Right lobe of liver (tissue), 6 donors: ENCODE measurements at regions not wholly inside any gene's neighbourhood (a gene's known extent, or its start where the extent isn't known, plus 50 kb on each side); places are given as distances from the start of the nearest gene placed in this dataset.

Experiments
- ATAC-seq, 4 donors: fragments of 200-7000 bp; cut with Tn5 transposase; one replicate each; pipeline ENCODE4 v1.9.1; 2020; ENCODE audit warnings: mild to moderate bottlenecking in 4 of 4, moderate library complexity in 4 of 4
- DNase-seq, 3 donors: peaks; one replicate each; pipeline ENCODE4 v3.0.0-alpha.2; 2020
- H3K27ac ChIP-seq, 3 donors: fragments of 200-600 bp; one replicate each; pipeline ENCODE4 v1.8.0; 2022
- H3K27me3 ChIP-seq, 2 donors: fragments of 200-600 bp; one replicate each; pipeline ENCODE4 v1.8.0; 2022
- H3K36me3 ChIP-seq, 4 donors: fragments of 200-600 bp; sonication (generic) in 1 of 4; one replicate each; pipeline versions ENCODE4 v1.5.1 to v1.8.0; 2017 to 2022; ENCODE audit warnings: control low read depth in 1 of 4
- H3K4me1 ChIP-seq, 4 donors: fragments of 200-600 bp; sonication (generic) in 1 of 4; one replicate each; pipeline versions ENCODE4 v1.5.1 to v1.8.0; 2017 to 2022; ENCODE audit warnings: control low read depth in 1 of 4
- H3K4me3 ChIP-seq, 3 donors: fragments of 200-600 bp; one replicate each; pipeline ENCODE4 v1.8.0; 2022
- H3K9me3 ChIP-seq, 4 donors: fragments of 200-600 bp; sonication (generic) in 1 of 4; one replicate each; pipeline versions ENCODE4 v1.5.1 to v1.8.0; 2017 to 2022; ENCODE audit warnings: control low read depth in 1 of 4
- CTCF ChIP-seq, 4 donors: fragments of 200-600 bp in 3 of 4; fragments of 450-650 bp in 1 of 4; IDR thresholded peaks; one replicate each; pipeline versions ENCODE4 v1.5.1 to v1.8.0; 2016 to 2022; ENCODE audit warnings: antibody characterized with exemption in 4 of 4, mild to moderate bottlenecking in 2 of 4
- POLR2A ChIP-seq: fragments of 450-650 bp; IDR thresholded peaks from one replicate; pipeline ENCODE4 v1.6.1; 2017; ENCODE audit warnings: antibody characterized with exemption, mild to moderate bottlenecking
- whole genome bisulfite sequencing: methylation state at CpG from one replicate; pipeline ENCODE4 v1.1.6; 2018; ENCODE audit warnings: low coverage, low lambda C conversion rate; ENCODE audit not compliant: insufficient coverage; ENCODE audit errors: missing lambda C conversion rate; 5-methylcytosine and 5-hydroxymethylcytosine counted together
- intact Hi-C, 2 donors: fragments of 100-400 bp; cut with DNase I; formaldehyde crosslinking; loops; one replicate each; pipeline versions ENCODE4 v1.11.2 to v1.14.1; 2022
- donor health status: DM: no; HTN: yes; CAD: no.
- donor health status: DM: no; HTN: no; CAD: no.
- donor health status: DM: no; HTN: no; CAD: no.
- donor health status: DM: no; HTN: yes; CAD: no.
- donor health status: DM: no; HTN: yes; CAD: no.

- Histone ChIP-seq H3K27ac (no peak overlapping the region), H3K27me3 (no peaks in the 10 kb centered on the region), H3K4me1 (no peaks in the 10 kb centered on the region), H3K4me3 (no peak overlapping the region), H3K36me3 (no peaks in the 10 kb centered on the region), H3K9me3 (no peaks in the 10 kb centered on the region)
- intact Hi-C loops = no loop called here
- TF ChIP-seq CTCF (IDR thresholded peaks at IDR 0.05) (no peak), POLR2A (no peak)
- DNase-seq = no peak
- WGBS = 77% methylated on average over 4 of the region's 4 CpGs
- ATAC-seq = no peak
These were observed 159.6 kb upstream of the IGFBP3 start for GRCh38 chr7:46080595-46081159.

- Histone ChIP-seq H3K27ac (no peak overlapping the region), H3K36me3 (no peaks in the 10 kb centered on the region), H3K27me3 (no peaks in the 10 kb centered on the region), H3K9me3 (no peaks in the 10 kb centered on the region), H3K4me1 (no peaks in the 10 kb centered on the region), H3K4me3 (no peak overlapping the region)
- intact Hi-C loops = no loop called here
- TF ChIP-seq CTCF (IDR thresholded peaks at IDR 0.05) = no peak
- no peak for TF ChIP-seq POLR2A
- DNase-seq (no peak), ATAC-seq (no peak)
- 29% methylated on average over 2 of the region's 2 CpGs for WGBS
These were observed 158.3 kb upstream of the IGFBP3 start for GRCh38 chr7:46079421-46079820.

GRCh38 chr7:46076527-46076926 lies 155.5 kb upstream of the IGFBP3 start:
- no peaks in the 10 kb centered on the region for H3K36me3 ChIP-seq
- H3K27me3 ChIP-seq = no peaks in the 10 kb centered on the region
- DNase-seq = no peak
- WGBS = 20% methylated on average over 1 of the region's 1 CpG
- no peaks in the 10 kb centered on the region for H3K9me3 ChIP-seq
- H3K4me1 ChIP-seq = no peaks in the 10 kb centered on the region
- TF ChIP-seq CTCF (IDR thresholded peaks at IDR 0.05) (no peak), POLR2A (no peak)
- intact Hi-C loops = no loop called here
- ATAC-seq = no peak
- no peak overlapping the region for H3K4me3 ChIP-seq
- no peak overlapping the region for H3K27ac ChIP-seq

GRCh38 chr7:46072722-46073121 lies 151.7 kb upstream of the IGFBP3 start:
- intact Hi-C loops = no loop called here
- H3K27ac ChIP-seq = no peak overlapping the region
- no peaks in the 10 kb centered on the region for H3K4me1 ChIP-seq
- no peak overlapping the region for H3K4me3 ChIP-seq
- H3K36me3 ChIP-seq = no peaks in the 10 kb centered on the region
- TF ChIP-seq CTCF (IDR thresholded peaks at IDR 0.05) (no peak), POLR2A (no peak)
- H3K27me3 ChIP-seq = no peaks in the 10 kb centered on the region
- ATAC-seq = no peak
- DNase-seq = no peak
- H3K9me3 ChIP-seq = no peaks in the 10 kb centered on the region

- no peak for ATAC-seq
- no peak for TF ChIP-seq CTCF (IDR thresholded peaks at IDR 0.05)
- no peak overlapping the region for H3K27ac ChIP-seq
- intact Hi-C loops = no loop called here
- no peaks in the 10 kb centered on the region for H3K4me1 ChIP-seq
- H3K4me3 ChIP-seq = no peak overlapping the region
- H3K27me3 ChIP-seq = no peaks in the 10 kb centered on the region
- WGBS = 73% methylated on average over 1 of the region's 1 CpG
- no peaks in the 10 kb centered on the region for H3K36me3 ChIP-seq
- DNase-seq = no peak
- H3K9me3 ChIP-seq = no peaks in the 10 kb centered on the region
These were observed 150.5 kb upstream of the IGFBP3 start for GRCh38 chr7:46071601-46072000.
